Hematopoietic multipotent progenitor cell (in vitro differentiated cells): ENCODE measurements at regions not wholly inside any gene's neighbourhood (a gene's known extent, or its start where the extent isn't known, plus 50 kb on each side); places are given as distances from the start of the nearest gene placed in this dataset.

ENCODE experiments used
- DNase-seq, 3 donors: peaks; one replicate each; pipeline ENCODE4 v3.0.0-alpha.2; 2011 to 2015; ENCODE audit warnings: low read depth in 2 of 3, low spot score in 2 of 3

GRCh38 chr15:93505506-93505905 lies 416.5 kb upstream of the RGMA start:
- DNase-seq: no peak

GRCh38 chr15:93501946-93502345 lies 412.9 kb upstream of the RGMA start:
- no peak for DNase-seq

DNA sequence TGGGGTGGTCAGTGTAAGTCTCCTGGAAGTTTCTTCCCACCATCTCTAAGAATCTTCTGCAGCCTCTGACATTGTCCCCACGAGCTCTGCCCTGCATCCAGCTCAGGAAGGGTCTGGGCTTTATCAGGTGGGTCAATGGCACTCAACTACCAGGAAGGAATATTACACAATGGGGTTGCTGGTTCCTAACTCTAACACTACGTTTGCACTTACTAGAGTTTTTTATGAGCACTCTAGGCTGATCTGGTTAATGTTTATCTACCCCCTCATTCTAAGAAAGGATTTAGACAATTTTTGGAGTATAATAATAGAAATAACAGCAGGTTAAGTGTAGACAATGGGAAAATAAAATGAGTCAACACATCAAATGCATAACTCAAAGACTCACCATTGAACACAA lies 411.1 kb upstream of the RGMA start:
- no peak for DNase-seq

GRCh38 chr15:93497291-93497690 lies 408.3 kb upstream of the RGMA start:
- DNase-seq: no peak

DNA sequence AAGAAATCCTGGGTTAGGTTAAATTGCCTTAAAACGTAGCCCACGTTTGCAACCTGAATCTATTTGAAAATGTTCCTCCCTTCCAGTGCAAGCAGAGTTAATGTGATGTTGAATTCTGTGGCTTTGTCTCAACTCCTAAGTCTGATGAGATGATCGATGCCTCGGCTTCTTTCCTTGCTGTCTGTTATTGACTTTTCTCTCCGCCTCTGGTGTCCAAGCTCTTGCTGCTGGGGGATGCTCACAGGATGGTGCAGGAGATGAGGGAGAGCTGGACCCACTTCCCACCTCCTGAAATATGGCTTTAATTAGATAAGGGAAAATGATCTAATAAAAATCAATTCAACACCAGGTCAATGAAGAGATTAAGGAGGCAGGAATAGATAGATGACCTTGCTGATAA lies 407.9 kb upstream of the RGMA start:
- no peak for DNase-seq

DNA sequence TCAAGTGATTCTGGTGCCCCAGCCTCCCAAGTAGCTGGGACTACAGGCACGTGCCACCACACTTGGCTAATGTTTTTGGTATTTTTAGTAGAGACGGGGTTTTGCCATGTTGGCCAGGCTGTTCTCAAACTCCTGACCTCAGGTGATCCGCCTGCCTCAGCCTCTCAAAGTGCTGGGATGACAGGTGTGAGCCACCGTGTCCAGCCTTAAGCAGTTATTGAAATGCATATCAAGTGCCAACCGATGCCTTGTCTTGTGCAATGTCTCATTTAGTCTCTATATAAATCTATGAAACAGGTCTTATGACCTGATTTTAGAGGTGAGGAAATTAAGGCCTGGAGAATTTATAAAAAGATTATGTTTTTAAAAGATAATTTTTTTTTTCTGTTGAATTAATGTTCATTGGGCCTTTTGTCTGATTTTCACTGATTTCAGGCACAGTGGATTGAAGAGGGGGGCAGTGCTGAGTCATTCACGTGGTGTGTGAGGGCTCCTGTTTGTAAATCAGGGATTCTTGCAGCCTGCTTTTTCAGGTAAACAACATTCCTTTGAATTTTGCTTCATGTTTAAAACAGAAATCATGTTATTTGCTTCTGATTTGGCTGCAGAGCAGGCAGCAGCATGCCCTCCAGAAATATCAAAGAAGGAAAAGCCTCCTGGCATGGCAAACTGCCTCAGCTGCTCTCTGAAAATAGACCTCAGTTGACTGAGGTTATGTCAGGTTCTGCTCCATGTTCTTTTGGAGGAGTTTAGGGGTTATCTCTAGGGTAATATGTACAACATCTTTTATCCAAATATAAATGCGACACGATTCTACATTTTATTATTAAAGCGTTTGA lies 407.0 kb upstream of the RGMA start:
- DNase-seq: no peak

DNA sequence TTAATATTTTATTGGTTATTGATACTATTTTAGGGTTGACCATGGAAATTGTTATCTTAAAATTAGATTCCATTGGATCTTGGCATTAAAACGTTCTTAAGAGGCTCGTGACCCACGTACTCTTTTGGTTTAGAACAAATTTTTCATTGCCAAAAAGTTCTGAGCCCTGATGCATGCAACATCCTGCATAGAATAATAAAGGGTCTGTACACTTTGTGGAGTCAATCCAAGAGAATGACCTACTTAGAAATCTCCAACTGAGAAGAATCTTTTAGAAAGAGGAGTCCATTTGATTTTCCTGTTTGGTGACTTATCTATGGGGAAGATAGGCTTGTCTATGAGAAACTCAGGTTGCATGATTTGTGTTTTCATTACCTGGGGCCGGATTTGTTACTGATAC lies 404.2 kb upstream of the RGMA start:
- DNase-seq: no peak

GRCh38 chr15:93491291-93491690 lies 402.3 kb upstream of the RGMA start:
- DNase-seq: no peak

- no peak for DNase-seq
Observed at GRCh38 chr15:93488296-93488713, 399.3 kb upstream of the RGMA start.

GRCh38 chr15:93486407-93487117 lies 397.6 kb upstream of the RGMA start:
- no peak for DNase-seq

DNA sequence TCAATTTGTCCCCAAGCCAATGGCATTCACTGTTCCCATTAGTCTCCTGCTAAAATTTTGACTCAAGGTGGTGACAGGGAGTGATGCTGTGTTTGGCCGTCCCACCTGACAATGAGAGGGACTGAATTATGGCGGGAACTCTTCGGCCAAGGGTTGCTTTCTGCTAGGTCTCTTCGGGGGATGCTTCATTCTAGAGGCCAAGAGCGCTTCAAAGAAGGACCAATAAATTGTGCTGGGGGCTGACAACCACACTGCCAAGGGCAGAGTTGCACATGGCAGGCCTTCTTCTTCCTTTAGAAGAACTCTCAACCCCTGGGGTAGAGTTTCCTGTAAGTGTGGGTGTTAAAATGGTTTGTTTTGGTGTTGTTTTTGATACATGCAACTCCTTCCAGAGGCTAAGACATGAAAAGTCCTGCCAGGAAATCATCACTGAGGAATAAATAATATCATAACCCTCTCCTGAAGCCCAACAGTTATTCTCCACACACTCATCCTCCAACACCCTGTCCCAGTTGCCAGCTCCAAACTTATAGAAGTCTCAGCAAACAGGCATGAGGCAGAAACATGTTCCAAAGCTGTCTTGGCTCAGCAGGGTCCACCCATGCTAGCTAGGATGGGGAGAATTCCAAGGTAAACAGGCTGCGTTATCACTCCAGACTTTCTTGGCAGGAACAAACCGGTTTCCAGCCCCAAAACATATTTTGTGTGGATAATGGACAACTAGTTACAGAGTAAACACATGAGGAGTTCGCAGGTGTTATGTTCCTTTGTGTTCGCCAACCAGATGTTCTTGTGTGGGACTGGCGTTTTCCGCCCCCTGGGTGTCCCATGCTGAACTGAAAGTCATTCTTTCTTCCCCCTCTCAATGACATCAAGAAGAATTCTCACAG lies 396.7 kb upstream of the RGMA start:
- no peak for DNase-seq

DNA sequence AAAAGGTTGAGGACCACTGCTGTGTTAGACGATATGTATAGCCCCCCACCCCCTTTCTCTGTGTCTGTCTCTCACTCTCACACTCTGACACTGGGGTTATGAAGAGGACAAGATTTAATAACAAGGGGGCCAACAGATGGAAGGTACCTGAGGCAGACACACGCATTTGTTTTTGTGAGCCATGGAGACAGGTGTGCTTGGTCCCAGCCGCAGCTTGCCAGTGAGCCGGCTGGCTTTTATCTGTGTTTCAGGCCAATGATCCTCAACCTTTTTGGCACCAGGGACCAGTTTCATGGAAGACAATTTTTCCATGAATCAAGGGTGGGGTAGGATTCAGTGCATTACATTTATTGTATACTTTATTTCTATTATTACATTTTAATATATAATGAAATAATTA lies 394.9 kb upstream of the RGMA start:
- no peak for DNase-seq

DNA sequence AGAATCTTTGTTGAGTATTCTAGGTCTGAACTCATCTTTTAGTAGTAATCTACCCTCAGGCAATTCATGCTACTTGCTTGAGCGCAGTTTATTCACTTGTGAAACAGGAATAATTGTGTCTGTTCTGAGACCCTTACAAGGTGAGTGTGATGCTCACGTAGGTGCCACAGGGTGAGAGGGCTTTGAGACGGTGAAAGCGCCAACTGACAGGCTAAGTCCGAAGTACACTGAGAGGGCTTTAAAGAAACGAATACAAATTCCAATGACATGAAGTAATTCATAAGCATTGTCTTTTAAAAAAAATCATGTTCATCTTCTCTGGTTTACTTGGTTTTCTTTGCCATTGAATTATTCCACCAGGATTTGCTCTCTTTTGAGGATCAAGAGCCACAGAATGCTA lies 393.7 kb upstream of the RGMA start:
- no peak for DNase-seq

GRCh38 chr15:93479715-93480114 lies 390.7 kb upstream of the RGMA start:
- DNase-seq: no peak

GRCh38 chr15:93478947-93479346 lies 389.9 kb upstream of the RGMA start:
- no peak for DNase-seq

GRCh38 chr15:93477721-93478120 lies 388.7 kb upstream of the RGMA start:
- DNase-seq: no peak

DNA sequence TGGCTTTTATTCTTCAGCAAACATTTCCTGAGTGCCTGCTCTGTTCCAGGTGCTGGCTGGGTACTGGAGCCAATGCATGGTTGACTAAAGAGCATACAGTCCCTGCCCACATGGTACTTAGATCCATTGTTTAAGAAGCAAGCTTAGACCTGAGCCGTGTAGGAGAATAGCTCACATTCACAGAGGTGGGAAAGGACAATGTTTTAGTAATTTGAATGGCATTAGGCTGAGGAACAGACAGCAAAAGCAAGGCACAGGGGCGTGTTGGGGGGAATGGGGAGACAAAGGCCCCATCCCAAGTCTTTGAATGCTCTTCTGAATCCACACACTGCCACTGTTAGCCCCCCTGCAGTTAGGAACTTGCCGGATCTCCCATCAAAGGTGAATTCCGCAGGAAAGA lies 388.2 kb upstream of the RGMA start:
- DNase-seq: no peak

GRCh38 chr15:93476491-93477177 lies 387.6 kb upstream of the RGMA start:
- no peak for DNase-seq

DNA sequence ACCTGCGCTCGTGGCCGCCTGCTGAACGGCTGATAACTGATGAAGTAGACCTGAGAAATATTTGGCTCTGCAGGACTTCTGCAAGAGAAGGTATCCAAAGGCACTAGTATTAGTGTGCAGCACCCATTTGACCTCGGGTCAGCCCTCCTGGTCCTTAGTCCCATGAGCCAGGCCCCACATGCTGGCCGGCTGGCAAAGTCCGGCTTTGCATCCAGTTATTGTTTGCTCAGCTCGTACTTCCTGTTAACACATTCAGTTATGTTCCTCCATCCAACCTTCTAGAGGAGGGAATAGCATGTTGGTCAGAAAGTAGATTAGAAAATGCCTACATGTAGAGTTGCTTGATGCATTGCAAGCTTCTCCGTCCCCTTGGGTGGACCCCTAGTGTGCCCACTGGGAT lies 385.7 kb upstream of the RGMA start:
- no peak for DNase-seq

DNA sequence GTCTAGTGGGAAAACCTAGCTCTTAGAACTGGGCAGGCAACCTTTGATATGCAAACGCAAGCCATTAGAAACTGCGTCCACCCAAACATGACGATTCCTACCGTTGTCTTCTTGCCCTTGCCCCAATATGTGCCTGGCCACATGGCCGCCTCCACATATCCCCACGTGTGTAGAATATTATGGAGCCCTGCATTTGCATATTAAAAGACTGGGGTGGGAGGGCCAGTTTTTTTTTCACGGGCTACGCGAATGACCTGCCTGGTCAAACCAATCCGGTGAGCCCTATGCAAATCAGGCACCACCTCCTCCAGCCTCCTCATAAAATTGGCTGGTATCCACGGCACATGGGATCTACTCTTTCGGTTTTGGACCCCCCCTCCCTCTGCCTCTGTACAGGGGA lies 381.0 kb upstream of the RGMA start:
- no peak for DNase-seq

- DNase-seq: no peak
Observed at GRCh38 chr15:93467337-93467736, 378.3 kb upstream of the RGMA start.
